B cell (primary cell): ENCODE measurements at regions not wholly inside any gene's neighbourhood (a gene's known extent, or its start where the extent isn't known, plus 50 kb on each side); places are given as distances from the start of the nearest gene placed in this dataset.

ENCODE experiments used
- ATAC-seq: fragments of 200-7000 bp; cut with Tn5 transposase; one replicate; pipeline ENCODE4 v1.10.0; 2021; ENCODE audit warnings: low read depth, mild to moderate bottlenecking, moderate number of reproducible peaks, moderate library complexity
- CTCF ChIA-PET: fragments of 350-600 bp; sonication (Branson Sonifier 250); formaldehyde crosslinking; loops from one replicate; lab custom pipeline; 2021; ENCODE audit warnings: antibody characterized with exemption, inconsistent platforms; lab: Charles Lee
- POLR2A ChIA-PET: fragments of 350-600 bp; sonication (Branson Sonifier 250); formaldehyde crosslinking; loops from one replicate; lab custom pipeline; 2021; ENCODE audit warnings: antibody characterized with exemption; lab: Charles Lee
- DNase-seq: peaks from one replicate; pipeline ENCODE4 v3.0.0; 2013
- H2AFZ ChIP-seq: 2 replicates; pipeline ENCODE4 v1.6.1; 2012; ENCODE audit warnings: mild to moderate bottlenecking, low read depth, low read length; ENCODE audit not compliant: insufficient read depth, poor library complexity, severe bottlenecking
- H3K27ac ChIP-seq, 2 donors: 1 replicate in 1 of 2; 2 replicates in 1 of 2; pipeline ENCODE4 v1.5.1; 2012 to 2013; ENCODE audit warnings: low read length in 2 of 2, mild to moderate bottlenecking in 2 of 2, moderate library complexity in 1 of 2
- H3K27me3 ChIP-seq, 4 experiments: fragments of 200-600 bp in 1 of 4; sonication (generic) in 1 of 4; replicated peaks in 1 of 4; 1 replicate in 2 of 4; 2 replicates in 2 of 4; pipeline versions ENCODE4 v1.6.1 to v1.7.0; 2013 to 2016; ENCODE audit warnings: low read length in 3 of 4, mild to moderate bottlenecking in 2 of 4, mixed read lengths in 1 of 4, moderate library complexity in 1 of 4; ENCODE audit not compliant: insufficient read depth in 4 of 4, control insufficient read depth in 3 of 4; ENCODE audit errors: control extremely low read depth in 1 of 4
- H3K36me3 ChIP-seq, 2 experiments: replicated peaks in 1 of 2; 1 replicate in 1 of 2; 2 replicates in 1 of 2; pipeline versions ENCODE4 v1.6.1 to v1.7.1; 2013; ENCODE audit warnings: low read length in 1 of 2; ENCODE audit not compliant: insufficient read depth in 2 of 2, control insufficient read depth in 1 of 2; ENCODE audit errors: control extremely low read depth in 1 of 2, extremely low read depth in 1 of 2
- H3K4me1 ChIP-seq, 2 donors: fragments of 200-600 bp in 1 of 2; sonication (generic) in 1 of 2; 1 replicate in 1 of 2; 2 replicates in 1 of 2; pipeline versions ENCODE4 v1.5.1 to v1.6.1; 2013 to 2017; ENCODE audit warnings: low read length in 2 of 2; ENCODE audit not compliant: control insufficient read depth in 2 of 2, insufficient read depth in 2 of 2
- H3K4me2 ChIP-seq: replicated peaks from 2 replicates; pipeline ENCODE3; 2012; ENCODE audit warnings: mild to moderate bottlenecking, low read depth, low read length; ENCODE audit not compliant: poor library complexity, severe bottlenecking
- H3K4me3 ChIP-seq, 5 experiments: fragments of 200-600 bp in 1 of 5; sonication (generic) in 1 of 5; 1 replicate in 3 of 5; 2 replicates in 2 of 5; pipeline versions ENCODE4 v1.5.1 to v1.7.0; 2011 to 2016; ENCODE audit warnings: low read length in 4 of 5, mild to moderate bottlenecking in 4 of 5, low read depth in 2 of 5, control low read depth in 1 of 5, moderate library complexity in 1 of 5; ENCODE audit not compliant: insufficient read depth in 1 of 5; ENCODE audit errors: control extremely low read depth in 1 of 5, extremely low read depth in 1 of 5
- H3K79me2 ChIP-seq: fragments of 200-600 bp; sonication (generic); one replicate; pipeline ENCODE4 v1.6.0; 2016; ENCODE audit warnings: low read length; ENCODE audit not compliant: control insufficient read depth, insufficient read depth
- H3K9ac ChIP-seq: fragments of 200-600 bp; sonication (generic); 2 replicates; pipeline ENCODE4 v1.6.1; 2017; ENCODE audit warnings: mild to moderate bottlenecking, low read length, moderate library complexity
- H3K9me3 ChIP-seq, 3 donors: one replicate each; pipeline versions ENCODE4 v1.6.1 to v1.7.1; 2013; ENCODE audit warnings: low read length in 2 of 3; ENCODE audit not compliant: control insufficient read depth in 2 of 3, insufficient read depth in 1 of 3; ENCODE audit errors: control extremely low read depth in 1 of 3
- H4K20me1 ChIP-seq: 2 replicates; pipeline ENCODE4 v1.6.0; 2012; ENCODE audit warnings: mild to moderate bottlenecking, low read length; ENCODE audit not compliant: insufficient read depth, control insufficient read depth, poor library complexity, severe bottlenecking
- H3K27ac Mint-ChIP-seq: one replicate; pipeline ENCODE4 v1.8.0; 2021; ENCODE audit warnings: mixed read lengths
- H3K27me3 Mint-ChIP-seq: one replicate; pipeline ENCODE4 v1.8.0; 2021; ENCODE audit warnings: mixed read lengths
- H3K4me1 Mint-ChIP-seq: one replicate; pipeline ENCODE4 v1.8.0; 2021; ENCODE audit warnings: mixed read lengths
- H3K4me3 Mint-ChIP-seq: one replicate; pipeline ENCODE4 v1.8.0; 2021; ENCODE audit warnings: mixed read lengths
- H3K9me3 Mint-ChIP-seq: one replicate; pipeline ENCODE4 v1.8.0; 2022; ENCODE audit warnings: mixed read lengths; ENCODE audit not compliant: insufficient read depth
- EZH2 ChIP-seq: IDR thresholded peaks from 2 replicates; pipeline ENCODE4 v1.6.1; 2012; ENCODE audit warnings: borderline replicate concordance, low read depth, mild to moderate bottlenecking, moderate library complexity, low read length; ENCODE audit not compliant: insufficient read depth, poor library complexity, severe bottlenecking
- WGBS: methylation state at CpG from one replicate; pipeline ENCODE4 v1.1.5; 2013; ENCODE audit warnings: missing lambda C conversion rate; ENCODE audit not compliant: insufficient coverage; 5-methylcytosine and 5-hydroxymethylcytosine counted together
- intact Hi-C: fragments of 100-400 bp; cut with micrococcal nuclease; formaldehyde crosslinking; loops from one replicate; pipeline ENCODE4 v1.10.0; 2022
- TF ChIP-seq, protein P1 (sequence below): fragments of 200-600 bp; IDR thresholded peaks from one replicate; pipeline ENCODE4 v1.8.0; 2022; ENCODE audit warnings: antibody characterized with exemption, mild to moderate bottlenecking

DNA sequence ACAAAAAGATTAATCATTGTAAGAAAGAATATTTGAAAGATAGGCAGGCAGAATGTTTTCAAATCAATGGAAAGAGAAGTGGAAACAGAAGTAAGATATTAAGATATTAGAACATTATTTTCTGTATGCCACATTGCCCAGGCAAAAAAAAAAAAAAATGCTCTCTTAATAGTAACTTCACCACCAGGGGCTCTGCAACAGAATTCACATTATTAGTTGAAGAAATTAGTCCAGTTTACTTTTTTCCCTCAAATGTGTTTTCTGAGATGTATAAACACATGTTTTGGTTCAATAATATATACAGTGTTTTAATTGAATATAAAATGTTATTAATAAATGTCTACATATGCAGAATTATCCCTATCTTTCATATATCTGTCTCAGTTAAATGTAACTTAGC is 78.0 kb upstream of the ADAD1 start:
- H3K4me3 ChIP-seq: no peak overlapping the region
- H3K27me3 Mint-ChIP-seq: no peaks in the 10 kb centered on the region
- no peaks in the 10 kb centered on the region for H3K79me2 ChIP-seq
- peaks cover 0 to 7% of the 10 kb centered on the region in 2 experiments for H3K36me3 ChIP-seq
- TF ChIP-seq, protein P1, sequence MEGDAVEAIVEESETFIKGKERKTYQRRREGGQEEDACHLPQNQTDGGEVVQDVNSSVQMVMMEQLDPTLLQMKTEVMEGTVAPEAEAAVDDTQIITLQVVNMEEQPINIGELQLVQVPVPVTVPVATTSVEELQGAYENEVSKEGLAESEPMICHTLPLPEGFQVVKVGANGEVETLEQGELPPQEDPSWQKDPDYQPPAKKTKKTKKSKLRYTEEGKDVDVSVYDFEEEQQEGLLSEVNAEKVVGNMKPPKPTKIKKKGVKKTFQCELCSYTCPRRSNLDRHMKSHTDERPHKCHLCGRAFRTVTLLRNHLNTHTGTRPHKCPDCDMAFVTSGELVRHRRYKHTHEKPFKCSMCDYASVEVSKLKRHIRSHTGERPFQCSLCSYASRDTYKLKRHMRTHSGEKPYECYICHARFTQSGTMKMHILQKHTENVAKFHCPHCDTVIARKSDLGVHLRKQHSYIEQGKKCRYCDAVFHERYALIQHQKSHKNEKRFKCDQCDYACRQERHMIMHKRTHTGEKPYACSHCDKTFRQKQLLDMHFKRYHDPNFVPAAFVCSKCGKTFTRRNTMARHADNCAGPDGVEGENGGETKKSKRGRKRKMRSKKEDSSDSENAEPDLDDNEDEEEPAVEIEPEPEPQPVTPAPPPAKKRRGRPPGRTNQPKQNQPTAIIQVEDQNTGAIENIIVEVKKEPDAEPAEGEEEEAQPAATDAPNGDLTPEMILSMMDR: no peak
- no peak for TF ChIP-seq EZH2
- ChIA-PET CTCF (interaction anchor here (0.7 kb wide), 1 partner anchor 11 kb away, joined by 3 read pairs; no protein-coding TSS in a partner anchor), POLR2A (no interaction called here)
- no peak overlapping the region for H3K9ac ChIP-seq
- H3K4me2 ChIP-seq: no peak overlapping the region
- ATAC-seq (no peak), DNase-seq (no peak)
- no peak overlapping the region for H3K4me3 Mint-ChIP-seq
- peaks cover 1% of the 10 kb centered on the region for H3K9me3 Mint-ChIP-seq
- H3K27ac Mint-ChIP-seq: no peak overlapping the region
- H2AFZ ChIP-seq: no peak overlapping the region
- no peaks in the 10 kb centered on the region for H3K4me1 Mint-ChIP-seq
- no peaks in the 10 kb centered on the region for H3K27me3 ChIP-seq
- no peaks in the 10 kb centered on the region for H3K4me1 ChIP-seq
- no peak overlapping the region for H3K27ac ChIP-seq
- H4K20me1 ChIP-seq: no peaks in the 10 kb centered on the region
- intact Hi-C loops: no loop called here
- H3K9me3 ChIP-seq: no peaks in the 10 kb centered on the region

DNA sequence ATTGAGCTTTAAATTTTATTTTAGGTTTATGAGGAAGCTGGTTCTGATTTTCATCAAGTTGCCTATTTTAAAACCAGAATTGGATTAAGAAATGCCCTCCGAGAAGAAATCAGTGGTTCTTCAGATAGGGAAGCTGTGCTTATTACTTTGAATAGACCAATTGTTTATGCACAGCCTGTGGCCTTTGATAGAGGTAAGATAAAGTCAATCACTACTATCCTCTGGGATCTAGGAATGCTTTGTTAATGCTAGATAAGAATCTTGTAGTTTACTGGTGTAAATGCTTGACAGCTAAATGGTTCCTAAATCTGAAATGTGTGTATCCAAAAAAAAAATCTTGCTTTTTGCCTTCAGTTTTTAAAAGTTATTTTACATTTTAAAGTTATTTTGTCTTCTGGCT is 73.0 kb upstream of the ADAD1 start:
- H3K4me2 ChIP-seq: no peak overlapping the region
- DNase-seq (no peak), ATAC-seq (no peak)
- H3K4me3 ChIP-seq: no peak overlapping the region
- WGBS: no CpG with 5 or more reads among the region's 1 CpG
- no peaks in the 10 kb centered on the region for H3K27me3 Mint-ChIP-seq
- H3K79me2 ChIP-seq: no peaks in the 10 kb centered on the region
- ChIA-PET POLR2A (no interaction called here), CTCF (interaction anchor here (0.6 kb wide), 1 partner anchor 13 kb away, joined by 3 read pairs; no protein-coding TSS in a partner anchor)
- H3K36me3 ChIP-seq: peaks cover 10 to 34% of the 10 kb centered on the region in 2 experiments
- H3K4me3 Mint-ChIP-seq: no peak overlapping the region
- H3K27me3 ChIP-seq: no peaks in the 10 kb centered on the region
- H3K27ac ChIP-seq: no peak overlapping the region
- TF ChIP-seq EZH2: no peak
- TF ChIP-seq, protein P1: no peak
- H3K4me1 Mint-ChIP-seq: no peaks in the 10 kb centered on the region
- no peak overlapping the region for H3K9ac ChIP-seq
- H3K4me1 ChIP-seq: no peaks in the 10 kb centered on the region
- no peaks in the 10 kb centered on the region for H4K20me1 ChIP-seq
- no peaks in the 10 kb centered on the region for H3K9me3 ChIP-seq
- H3K27ac Mint-ChIP-seq: no peak overlapping the region
- no peaks in the 10 kb centered on the region for H3K9me3 Mint-ChIP-seq
- no peak overlapping the region for H2AFZ ChIP-seq
- intact Hi-C loops: no loop called here
